PC-9 (cell line): ENCODE measurements at regions not wholly inside any gene's neighbourhood (a gene's known extent, or its start where the extent isn't known, plus 50 kb on each side); places are given as distances from the start of the nearest gene placed in this dataset.

ENCODE experiments used
- EZH2 ChIP-seq: fragments of 200-600 bp; sonication (generic); IDR thresholded peaks from 2 replicates; pipeline ENCODE4 v1.8.0; 2017; ENCODE audit warnings: antibody characterized with exemption, low read depth
- TF ChIP-seq, protein P1 (sequence below): fragments of 200-600 bp; sonication (generic); conservative IDR thresholded peaks from 2 replicates; pipeline ENCODE4 v1.6.1; 2017; ENCODE audit warnings: mixed run types, antibody characterized with exemption, mild to moderate bottlenecking, moderate library complexity

DNA sequence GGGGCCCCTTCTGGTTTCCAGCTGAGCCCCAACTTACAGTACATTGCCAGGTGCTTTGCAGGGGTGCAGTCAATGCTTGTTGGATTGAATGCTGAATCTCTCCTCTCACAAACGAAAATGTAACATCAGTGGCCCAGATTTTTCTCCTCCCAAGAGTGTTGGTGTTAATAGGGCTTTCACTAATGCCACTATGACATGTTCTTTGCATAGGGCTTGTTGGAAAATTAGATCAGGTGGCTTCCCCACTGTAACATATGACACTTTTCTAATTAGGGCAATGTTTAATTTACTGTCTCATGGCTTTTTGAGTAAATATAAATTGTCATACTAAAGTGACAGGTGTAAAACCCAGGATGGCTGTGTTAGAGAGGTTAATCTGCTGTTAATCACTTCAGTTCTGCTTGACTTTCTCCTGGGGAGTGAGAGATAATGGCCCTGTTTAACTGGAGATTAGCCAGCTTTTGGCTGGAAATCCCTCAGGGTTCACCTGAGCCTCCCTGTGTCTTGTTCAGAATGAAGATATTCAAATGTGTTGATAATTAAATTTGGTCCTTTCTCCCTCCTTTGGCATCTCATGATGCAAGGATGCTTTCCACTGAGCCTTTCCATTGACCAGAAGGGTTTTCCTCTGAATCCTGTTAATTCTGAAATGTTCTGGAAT lies 502.3 kb downstream of the RBFOX1 start:
- TF ChIP-seq, protein P1, sequence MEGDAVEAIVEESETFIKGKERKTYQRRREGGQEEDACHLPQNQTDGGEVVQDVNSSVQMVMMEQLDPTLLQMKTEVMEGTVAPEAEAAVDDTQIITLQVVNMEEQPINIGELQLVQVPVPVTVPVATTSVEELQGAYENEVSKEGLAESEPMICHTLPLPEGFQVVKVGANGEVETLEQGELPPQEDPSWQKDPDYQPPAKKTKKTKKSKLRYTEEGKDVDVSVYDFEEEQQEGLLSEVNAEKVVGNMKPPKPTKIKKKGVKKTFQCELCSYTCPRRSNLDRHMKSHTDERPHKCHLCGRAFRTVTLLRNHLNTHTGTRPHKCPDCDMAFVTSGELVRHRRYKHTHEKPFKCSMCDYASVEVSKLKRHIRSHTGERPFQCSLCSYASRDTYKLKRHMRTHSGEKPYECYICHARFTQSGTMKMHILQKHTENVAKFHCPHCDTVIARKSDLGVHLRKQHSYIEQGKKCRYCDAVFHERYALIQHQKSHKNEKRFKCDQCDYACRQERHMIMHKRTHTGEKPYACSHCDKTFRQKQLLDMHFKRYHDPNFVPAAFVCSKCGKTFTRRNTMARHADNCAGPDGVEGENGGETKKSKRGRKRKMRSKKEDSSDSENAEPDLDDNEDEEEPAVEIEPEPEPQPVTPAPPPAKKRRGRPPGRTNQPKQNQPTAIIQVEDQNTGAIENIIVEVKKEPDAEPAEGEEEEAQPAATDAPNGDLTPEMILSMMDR, result no peak
- no peak for TF ChIP-seq EZH2
